HepG2 (cell line): ENCODE measurements at regions not wholly inside any gene's neighbourhood (a gene's known extent, or its start where the extent isn't known, plus 50 kb on each side); places are given as distances from the start of the nearest gene placed in this dataset.

Experiments used
- ATAC-seq: fragments of 200-7000 bp; cut with Tn5 transposase; 3 replicates; pipeline ENCODE4 v1.9.1; 2020; ENCODE audit warnings: mild to moderate bottlenecking, moderate library complexity
- BruUV-seq: library from RNA; stranded (reverse); fragments of 400-500 nt; replicated peaks from 2 replicates; lab custom pipeline; 2021; lab: Mats Ljungman, UMichigan
- CTCF ChIA-PET: fragments of 300-600 bp; formaldehyde crosslinking; extraction: SDS; loops from one replicate; lab custom pipeline; 2021; ENCODE audit warnings: low total read pairs, inconsistent platforms, low intra/inter-chr PET ratio; lab: Yijun Ruan, JAX
- POLR2A ChIA-PET: fragments of 350-600 bp; sonication (Branson Sonifier 250); formaldehyde crosslinking; loops from one replicate; lab custom pipeline; 2020; ENCODE audit warnings: antibody characterized with exemption, inconsistent platforms; lab: Yijun Ruan, JAX
- DNase-seq: peaks from one replicate; pipeline ENCODE4 v3.0.0-alpha.2; 2015; ENCODE audit warnings: low spot score
- FAIRE-seq: peaks from 3 replicates; lab custom pipeline; 2011; peaks lifted over from hg19 to GRCh38; lab: Jason Lieb, UNC
- H2AFZ ChIP-seq: one replicate; pipeline ENCODE4 v1.6.1; 2011; ENCODE audit warnings: low read length, inconsistent platforms
- H3K27ac ChIP-seq: fragments of 300-600 bp; 3 replicates; pipeline ENCODE4 v1.8.0; 2011; ENCODE audit warnings: mixed run types, mild to moderate bottlenecking, mixed read lengths, low read length, inconsistent platforms; ENCODE audit not compliant: insufficient read depth; ENCODE audit errors: extremely low read length
- H3K27me3 ChIP-seq, 2 experiments: fragments of 200-600 bp in 1 of 2; 2 replicates in 1 of 2; 3 replicates in 1 of 2; pipeline versions ENCODE4 v1.6.0 to v1.8.0; 2011; ENCODE audit warnings: low read length in 2 of 2, mild to moderate bottlenecking in 2 of 2, moderate library complexity in 2 of 2, inconsistent platforms in 1 of 2; ENCODE audit not compliant: insufficient read depth in 2 of 2, control insufficient read depth in 1 of 2
- H3K36me3 ChIP-seq, 2 experiments: fragments of 200-600 bp in 1 of 2; replicated peaks in 1 of 2; 2 replicates in 1 of 2; 3 replicates in 1 of 2; pipeline versions ENCODE4 v1.5.1 to v1.8.0; 2011; ENCODE audit warnings: low read length in 2 of 2, inconsistent platforms in 1 of 2; ENCODE audit not compliant: insufficient read depth in 2 of 2, control insufficient read depth in 1 of 2
- H3K4me1 ChIP-seq: 2 replicates; pipeline ENCODE4 v1.5.1; 2012; ENCODE audit warnings: low read length, inconsistent platforms; ENCODE audit not compliant: insufficient read depth
- H3K4me2 ChIP-seq: 2 replicates; pipeline ENCODE4 v1.6.0; 2011; ENCODE audit warnings: low read depth, low read length, inconsistent platforms
- H3K4me3 ChIP-seq, 3 experiments: fragments of 200-600 bp in 1 of 3; sonication (generic), shearing (Covaris generic) in 1 of 3; replicated peaks in 1 of 3; 2 replicates each; pipeline ENCODE4 v1.5.1; 2011 to 2016; ENCODE audit warnings: low read length in 3 of 3, inconsistent platforms in 2 of 3, low read depth in 2 of 3, mild to moderate bottlenecking in 2 of 3, control low read depth in 1 of 3, mixed read lengths in 1 of 3; ENCODE audit not compliant: insufficient read depth in 1 of 3
- H3K79me2 ChIP-seq: one replicate; pipeline ENCODE4 v1.6.1; 2011; ENCODE audit warnings: low read length, inconsistent platforms; ENCODE audit not compliant: insufficient read depth
- H3K9ac ChIP-seq: 2 replicates; pipeline ENCODE4 v1.6.0; 2011; ENCODE audit warnings: mild to moderate bottlenecking, low read depth, low read length, inconsistent platforms; ENCODE audit not compliant: insufficient read depth
- H3K9me3 ChIP-seq: 2 replicates; pipeline ENCODE4 v1.5.1; 2012; ENCODE audit warnings: mild to moderate bottlenecking, low read length
- H4K20me1 ChIP-seq: 2 replicates; pipeline ENCODE4 v1.6.0; 2011; ENCODE audit warnings: inconsistent platforms, mild to moderate bottlenecking, low read length, moderate library complexity; ENCODE audit not compliant: insufficient read depth
- AGO1 ChIP-seq: fragments of 200-400 bp; formaldehyde crosslinking; IDR thresholded peaks from 2 replicates; pipeline ENCODE4 v1.6.1; 2017; ENCODE audit warnings: mild to moderate bottlenecking, low read depth, low read length, moderate library complexity; ENCODE audit not compliant: poor library complexity, severe bottlenecking
- NFYB ChIP-seq: sonication (generic); formaldehyde crosslinking; IDR thresholded peaks from 2 replicates; pipeline ENCODE4 v1.4.0; 2020; ENCODE audit warnings: missing genetic modification reagents
- TAF15 ChIP-seq: fragments of 200-400 bp; formaldehyde crosslinking; IDR thresholded peaks from one replicate; pipeline ENCODE4 v1.6.1; 2018; ENCODE audit warnings: mild to moderate bottlenecking, low read depth, low read length; ENCODE audit not compliant: poor library complexity, severe bottlenecking
- ZNF441 ChIP-seq: sonication (generic); formaldehyde crosslinking; IDR thresholded peaks from 2 replicates; pipeline ENCODE4 v1.7.0; 2021; ENCODE audit warnings: missing genetic modification reagents, borderline replicate concordance
- ZNF563 ChIP-seq: sonication (generic); formaldehyde crosslinking; IDR thresholded peaks from 2 replicates; pipeline ENCODE4 v1.8.0; 2022; ENCODE audit warnings: mild to moderate bottlenecking, moderate library complexity, missing genetic modification reagents
- ZNF629 ChIP-seq: sonication (generic); formaldehyde crosslinking; conservative IDR thresholded peaks from 2 replicates; pipeline ENCODE4 v1.5.0; 2020; ENCODE audit warnings: missing genetic modification reagents
- WGBS: methylation state at CpG from one replicate; pipeline ENCODE4 v1.1.6; 2017; ENCODE audit warnings: low lambda C conversion rate; 5-methylcytosine and 5-hydroxymethylcytosine counted together
- in situ Hi-C: cut with HindIII; loops from 2 replicates; pipeline ENCODE4 v1.10.0; 2017; ENCODE audit warnings: low pct_unique_long_range_greater_than_20kb; ENCODE audit not compliant: extremely low pct_ligation_motif_present
- intact Hi-C: fragments of 100-400 bp; cut with micrococcal nuclease; formaldehyde crosslinking; loops from one replicate; pipeline ENCODE4 v1.10.0; 2022; ENCODE audit not compliant: unreplicated experiment
- TF ChIP-seq, protein P1 (sequence below): sonication (generic); formaldehyde crosslinking; conservative IDR thresholded peaks from 2 replicates; pipeline ENCODE4 v1.8.0; 2022; ENCODE audit warnings: mild to moderate bottlenecking, moderate library complexity, missing genetic modification reagents
- TF ChIP-seq, protein P2 (sequence below): sonication (generic); formaldehyde crosslinking; conservative IDR thresholded peaks from 2 replicates; pipeline ENCODE4 v1.4.0; 2020; ENCODE audit warnings: missing genetic modification reagents

DNA sequence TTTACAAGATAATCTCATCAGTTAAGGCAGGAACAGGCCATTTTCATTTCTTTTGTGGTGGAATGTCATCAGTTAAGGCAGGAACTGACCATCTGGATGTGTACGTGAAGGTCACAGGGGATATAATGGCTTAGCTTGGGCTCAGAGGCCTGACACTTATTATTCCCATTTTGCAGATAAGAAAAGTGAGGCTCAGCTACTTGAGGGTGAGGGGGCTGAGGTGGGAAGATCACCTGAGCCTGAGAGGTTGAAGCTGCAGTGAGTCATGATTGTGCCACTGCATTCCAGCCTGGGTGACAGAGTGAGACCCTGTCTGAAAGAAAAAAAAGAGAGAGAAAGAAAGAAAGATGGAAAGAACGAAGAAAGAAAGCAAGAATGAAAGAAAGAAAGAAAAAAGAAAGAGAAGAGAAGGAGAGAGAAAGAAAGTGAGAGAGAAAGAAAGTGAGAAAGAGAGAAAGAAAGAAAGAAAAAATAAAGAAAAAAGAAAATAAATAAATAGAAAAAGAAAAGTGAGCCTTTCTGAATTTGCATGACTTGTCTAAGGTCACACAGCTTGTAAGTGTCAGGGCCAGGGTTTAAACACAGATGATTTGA, 142.0 kb downstream of the TMEM30B start:
- intact Hi-C loops (no loop called here), in situ Hi-C loops (no loop called here)
- DNase-seq: no peak
- 2% methylated on average over 2 of the region's 2 CpGs for WGBS
- BruUV-seq: no TSS peak
- FAIRE-seq: no peak
- ChIA-PET POLR2A (no interaction called here), CTCF (no interaction called here)
- Histone ChIP-seq H3K27ac (no peak overlapping the region), H3K4me2 (no peak overlapping the region), H3K79me2 (no peaks in the 10 kb centered on the region), H3K36me3 (no peaks in the 10 kb centered on the region), H3K27me3 (no peaks in the 10 kb centered on the region), H3K9ac (no peak overlapping the region), H2AFZ (no peak overlapping the region), H3K9me3 (peaks cover 15% of the 10 kb centered on the region), H4K20me1 (no peaks in the 10 kb centered on the region), H3K4me3 (no peak overlapping the region), H3K4me1 (no peaks in the 10 kb centered on the region)
- TF ChIP-seq ZNF629: peak; percentile 61
- TF ChIP-seq ZNF563 (CRISPR knock-in tag): no peak
- no peak for ATAC-seq

DNA sequence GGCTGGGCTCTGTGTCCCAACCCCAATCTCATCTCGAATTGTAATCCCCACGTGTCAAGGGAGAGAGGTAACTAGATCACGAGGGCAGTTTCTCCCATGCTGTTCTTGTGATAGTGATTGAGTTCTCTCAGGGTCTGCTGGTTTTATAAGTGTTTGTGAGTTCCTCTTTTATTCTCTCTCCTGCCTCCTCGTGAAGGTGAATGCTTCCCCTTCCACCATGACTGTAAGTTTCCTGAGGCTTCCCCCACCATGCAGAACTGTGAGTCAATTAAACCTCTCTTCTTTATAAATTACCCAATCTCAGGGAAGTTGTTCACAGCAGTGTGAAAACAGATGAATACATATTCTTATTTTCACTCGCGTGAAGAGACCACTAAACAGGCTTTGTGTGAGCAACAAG, 148.2 kb downstream of the TMEM30B start:
- Histone ChIP-seq H4K20me1 (no peaks in the 10 kb centered on the region), H3K36me3 (no peaks in the 10 kb centered on the region), H3K4me3 (no peak overlapping the region), H3K4me1 (peaks cover 15% of the 10 kb centered on the region), H3K27ac (no peak overlapping the region), H3K9me3 (no peaks in the 10 kb centered on the region), H3K9ac (no peak overlapping the region), H3K79me2 (no peaks in the 10 kb centered on the region), H2AFZ (no peak overlapping the region), H3K4me2 (no peak overlapping the region), H3K27me3 (peaks cover 0 to 4% of the 10 kb centered on the region in 2 experiments; a peak in 1 of 5 replicates)
- intact Hi-C loops (no loop called here), in situ Hi-C loops (no loop called here)
- DNase-seq: no peak
- BruUV-seq: no TSS peak
- CTCF ChIA-PET: no interaction called here
- WGBS: 41% methylated on average over 6 of the region's 6 CpGs
- no peak for ATAC-seq
- TF ChIP-seq ZNF441 (no peak), NFYB (CRISPR knock-in tag) (no peak), AGO1 (no peak), TAF15 (no peak)
- TF ChIP-seq, protein P1, sequence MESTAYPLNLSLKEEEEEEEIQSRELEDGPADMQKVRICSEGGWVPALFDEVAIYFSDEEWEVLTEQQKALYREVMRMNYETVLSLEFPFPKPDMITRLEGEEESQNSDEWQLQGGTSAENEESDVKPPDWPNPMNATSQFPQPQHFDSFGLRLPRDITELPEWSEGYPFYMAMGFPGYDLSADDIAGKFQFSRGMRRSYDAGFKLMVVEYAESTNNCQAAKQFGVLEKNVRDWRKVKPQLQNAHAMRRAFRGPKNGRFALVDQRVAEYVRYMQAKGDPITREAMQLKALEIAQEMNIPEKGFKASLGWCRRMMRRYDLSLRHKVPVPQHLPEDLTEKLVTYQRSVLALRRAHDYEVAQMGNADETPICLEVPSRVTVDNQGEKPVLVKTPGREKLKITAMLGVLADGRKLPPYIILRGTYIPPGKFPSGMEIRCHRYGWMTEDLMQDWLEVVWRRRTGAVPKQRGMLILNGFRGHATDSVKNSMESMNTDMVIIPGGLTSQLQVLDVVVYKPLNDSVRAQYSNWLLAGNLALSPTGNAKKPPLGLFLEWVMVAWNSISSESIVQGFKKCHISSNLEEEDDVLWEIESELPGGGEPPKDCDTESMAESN (CRISPR knock-in tag): no peak
- TF ChIP-seq, protein P2, sequence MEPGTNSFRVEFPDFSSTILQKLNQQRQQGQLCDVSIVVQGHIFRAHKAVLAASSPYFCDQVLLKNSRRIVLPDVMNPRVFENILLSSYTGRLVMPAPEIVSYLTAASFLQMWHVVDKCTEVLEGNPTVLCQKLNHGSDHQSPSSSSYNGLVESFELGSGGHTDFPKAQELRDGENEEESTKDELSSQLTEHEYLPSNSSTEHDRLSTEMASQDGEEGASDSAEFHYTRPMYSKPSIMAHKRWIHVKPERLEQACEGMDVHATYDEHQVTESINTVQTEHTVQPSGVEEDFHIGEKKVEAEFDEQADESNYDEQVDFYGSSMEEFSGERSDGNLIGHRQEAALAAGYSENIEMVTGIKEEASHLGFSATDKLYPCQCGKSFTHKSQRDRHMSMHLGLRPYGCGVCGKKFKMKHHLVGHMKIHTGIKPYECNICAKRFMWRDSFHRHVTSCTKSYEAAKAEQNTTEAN (CRISPR knock-in tag): no peak
- POLR2A ChIA-PET: interaction anchor here (0.7 kb wide), 1 partner anchor 45 kb away, joined by 3 read pairs; no protein-coding TSS in a partner anchor
- no peak for FAIRE-seq
